A172 (cell line): ENCODE measurements at regions not wholly inside any gene's neighbourhood (a gene's known extent, or its start where the extent isn't known, plus 50 kb on each side); places are given as distances from the start of the nearest gene placed in this dataset.

Experiments
- DNase-seq: peaks from one replicate; pipeline ENCODE4 v3.0.0-alpha.2; 2015; ENCODE audit warnings: low spot score

DNA sequence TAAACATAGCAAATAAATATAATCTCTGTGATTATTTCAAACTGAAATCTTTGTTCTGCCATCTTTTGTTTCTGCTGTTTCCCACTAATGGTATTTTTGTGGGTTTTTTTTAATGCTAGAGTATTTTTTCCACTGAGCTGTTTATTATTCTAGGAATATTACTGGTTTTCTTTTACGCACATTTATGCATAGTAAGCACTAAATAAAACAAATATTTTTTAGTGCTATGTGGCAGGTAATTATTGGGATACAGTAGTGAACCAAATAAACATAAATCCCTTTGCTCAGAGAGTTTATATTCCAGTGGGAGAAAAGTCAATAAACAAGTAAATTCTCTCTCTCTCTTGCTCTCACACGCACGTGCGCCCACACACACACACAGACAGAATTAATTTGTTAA, 397.4 kb downstream of the PRDM5 start:
- DNase-seq = no peak

DNA sequence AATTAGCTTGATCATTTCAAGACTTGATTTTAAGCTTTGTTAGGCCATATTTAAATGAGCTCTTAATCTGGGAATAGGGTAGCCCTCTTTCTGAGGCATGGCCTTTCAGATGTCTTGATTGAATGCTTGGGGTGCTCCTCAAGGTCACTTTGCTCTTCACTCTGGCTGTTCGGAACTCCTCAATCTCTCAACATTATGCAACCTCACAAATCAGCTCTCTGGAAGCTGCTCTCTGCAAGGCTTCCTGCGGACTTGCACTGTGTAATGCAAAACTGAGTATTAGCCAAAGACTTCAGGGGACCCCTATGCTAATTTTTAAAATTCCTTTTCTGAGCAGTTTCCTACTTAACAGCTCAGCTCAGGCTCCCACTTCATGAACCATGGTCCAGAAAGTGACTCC, 398.3 kb downstream of the PRDM5 start:
- DNase-seq = no peak

DNA sequence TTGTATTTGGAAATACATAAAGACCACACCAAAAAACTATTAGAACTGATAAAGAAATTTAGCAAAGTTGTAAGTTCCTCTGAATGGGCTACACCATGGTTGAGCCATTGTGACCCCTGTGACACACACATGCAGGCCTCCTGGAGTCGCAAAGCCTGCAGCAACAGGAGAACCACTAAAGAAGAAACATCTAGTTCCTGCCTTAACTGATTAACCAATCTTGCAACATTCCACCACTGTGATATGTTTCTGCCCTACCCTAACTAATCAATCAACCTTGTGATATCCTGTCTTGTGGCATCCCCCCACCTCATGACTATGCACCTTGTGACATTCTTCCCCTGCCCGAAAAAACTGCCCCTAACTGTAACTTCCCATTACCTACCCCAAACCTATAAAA, 401.8 kb downstream of the PRDM5 start:
- no peak for DNase-seq

DNA sequence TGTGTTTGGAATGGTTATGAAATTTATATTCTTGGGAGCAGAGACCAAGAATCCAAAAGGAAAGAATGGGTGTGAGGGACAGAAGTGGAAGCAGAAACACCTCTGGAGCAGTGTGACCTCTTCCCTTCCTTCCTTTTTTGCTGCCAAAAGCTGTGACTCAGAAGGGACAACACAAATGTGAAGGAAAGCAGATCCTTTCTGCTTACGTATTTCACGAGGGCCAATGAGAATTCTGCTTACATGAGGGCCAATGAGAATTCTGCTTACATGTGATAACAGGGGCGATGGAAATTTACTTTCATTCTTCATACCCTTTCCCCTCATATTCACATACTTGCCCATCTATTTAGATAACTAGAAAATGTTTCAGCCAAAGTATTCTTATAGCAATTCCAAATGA, 404.6 kb downstream of the PRDM5 start:
- peak; percentile 90 for DNase-seq

DNA sequence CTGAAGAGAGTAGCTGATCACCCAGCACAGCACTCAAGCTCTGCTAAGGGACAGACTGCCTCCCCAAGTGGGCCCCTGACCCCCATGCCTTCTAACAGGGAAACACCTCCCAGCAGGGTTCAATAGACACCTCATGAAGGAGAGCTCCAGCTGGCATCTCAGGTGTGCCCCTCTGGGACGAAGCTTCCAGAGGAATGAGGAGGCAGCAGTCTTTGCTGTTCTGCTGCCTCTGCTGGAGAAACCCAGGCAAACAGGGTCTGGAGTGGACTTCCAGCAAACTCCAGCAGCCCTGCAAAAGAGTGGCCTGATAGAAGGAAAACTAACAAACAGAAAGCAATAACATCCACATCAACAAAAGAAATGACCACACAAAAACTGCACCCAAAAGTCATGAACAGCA, 412.8 kb downstream of the PRDM5 start:
- DNase-seq = no peak

DNA sequence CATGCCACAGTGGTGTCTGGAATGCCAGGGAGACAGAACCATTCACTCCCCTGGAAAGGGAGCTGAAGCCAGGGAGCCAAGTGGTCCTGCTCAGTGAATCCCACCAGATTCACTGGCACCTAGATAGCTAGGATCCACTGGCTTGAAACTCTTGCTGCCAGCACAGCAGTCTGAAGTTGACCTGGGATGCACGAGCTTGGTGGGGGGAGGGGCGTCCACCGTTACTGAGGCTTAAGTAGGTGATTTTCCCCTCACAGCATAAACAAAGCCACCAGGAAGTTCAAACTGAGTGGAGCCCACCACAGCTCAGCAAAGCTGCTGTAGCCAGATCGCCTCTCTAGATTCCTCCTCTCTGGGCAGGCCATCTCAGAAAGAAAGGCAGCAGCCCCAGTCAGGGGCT, 413.3 kb downstream of the PRDM5 start:
- DNase-seq = no peak

DNA sequence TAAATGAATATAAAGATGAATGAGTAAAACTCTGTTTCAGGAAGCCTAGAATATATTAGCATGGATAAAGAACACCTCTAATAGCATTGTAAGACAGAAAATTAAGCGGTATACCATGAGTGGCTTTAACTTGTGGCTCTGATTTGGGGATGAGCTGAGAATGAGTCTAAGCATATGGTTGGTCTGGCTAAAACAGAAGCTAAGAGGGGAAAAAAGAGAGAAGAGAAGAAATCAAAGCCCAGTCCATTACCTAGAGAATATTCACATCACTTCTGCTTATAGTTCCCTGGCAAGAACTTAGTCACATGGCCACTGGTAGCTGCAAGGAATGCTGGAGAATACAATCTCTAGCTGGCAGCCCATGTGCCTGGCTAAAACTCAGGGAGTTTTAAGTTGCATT, 414.5 kb downstream of the PRDM5 start:
- no peak for DNase-seq

DNA sequence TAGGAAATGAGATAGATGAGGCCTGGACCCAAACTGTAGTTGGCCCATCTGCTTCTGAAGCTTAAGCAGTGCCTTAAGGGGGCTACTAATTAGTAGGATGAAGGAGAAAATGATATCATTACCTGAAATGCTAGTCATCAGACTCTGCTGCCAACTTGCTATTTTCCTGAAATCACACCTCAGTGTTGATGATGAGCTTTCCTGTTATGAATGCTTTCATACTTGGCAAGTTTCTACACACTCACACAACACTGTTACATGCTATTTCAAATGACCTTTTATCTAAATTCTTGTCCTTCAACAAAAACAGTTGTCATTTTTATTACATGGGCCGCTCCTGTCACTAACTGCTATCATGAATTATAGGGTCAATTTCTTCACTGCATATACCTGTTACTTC, 416.0 kb downstream of the PRDM5 start:
- no peak for DNase-seq

DNA sequence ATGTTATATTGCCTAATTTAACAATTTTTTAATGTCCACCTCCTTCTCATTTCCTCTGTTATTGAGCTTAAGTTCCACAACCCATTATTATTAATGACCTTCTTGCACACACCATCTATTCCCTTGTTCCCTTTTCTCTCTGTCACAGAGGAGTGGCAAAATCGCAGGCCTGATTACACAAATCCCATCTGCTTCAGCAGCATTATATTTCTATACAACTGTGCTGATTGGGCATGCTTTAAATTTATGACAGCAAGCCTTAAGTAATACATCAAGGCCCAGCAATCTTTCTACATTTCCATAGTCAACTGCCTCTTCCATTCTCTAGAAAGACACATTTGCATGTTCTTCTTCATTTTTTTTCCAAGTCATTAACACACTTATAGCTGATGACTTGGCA, 423.8 kb downstream of the PRDM5 start:
- DNase-seq = no peak

DNA sequence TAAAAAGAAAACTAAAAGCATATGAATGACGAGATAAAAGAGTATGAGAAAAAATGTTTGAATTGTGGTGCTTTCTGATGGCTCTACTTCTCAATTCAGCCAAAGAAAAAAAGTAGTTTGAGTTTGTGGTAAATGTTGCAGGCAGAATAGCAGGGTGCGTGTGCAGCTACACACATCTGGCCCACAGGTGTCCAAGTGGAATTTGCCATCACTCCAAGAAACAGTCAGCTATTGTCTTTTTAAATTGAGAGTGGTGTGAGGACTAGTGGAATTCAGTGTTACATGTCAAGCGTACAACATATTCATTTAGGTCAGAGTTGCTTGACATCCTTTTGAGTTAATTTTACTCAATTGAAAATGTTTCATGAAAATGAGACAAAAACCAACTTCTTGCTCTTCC, 424.8 kb upstream of the MAD2L1 start:
- no peak for DNase-seq

DNA sequence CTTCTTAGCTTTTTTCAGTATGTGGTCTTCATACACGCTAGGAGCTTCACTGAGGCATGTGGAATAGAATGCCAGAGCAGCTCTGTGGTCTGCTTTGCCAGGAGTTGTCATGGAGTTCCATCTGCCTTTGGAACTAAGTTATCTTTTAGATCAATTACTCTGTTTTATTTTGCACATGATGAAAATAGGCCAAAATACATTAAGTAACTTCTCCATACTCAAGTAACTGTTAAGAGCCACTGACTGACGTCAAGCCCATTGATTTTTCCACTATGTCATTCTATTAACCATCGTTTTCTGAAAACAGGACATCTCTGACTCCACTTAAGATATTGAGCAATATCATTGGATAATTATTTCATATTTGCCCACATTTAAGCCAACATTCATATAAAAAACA, 415.1 kb upstream of the MAD2L1 start:
- DNase-seq = no peak

DNA sequence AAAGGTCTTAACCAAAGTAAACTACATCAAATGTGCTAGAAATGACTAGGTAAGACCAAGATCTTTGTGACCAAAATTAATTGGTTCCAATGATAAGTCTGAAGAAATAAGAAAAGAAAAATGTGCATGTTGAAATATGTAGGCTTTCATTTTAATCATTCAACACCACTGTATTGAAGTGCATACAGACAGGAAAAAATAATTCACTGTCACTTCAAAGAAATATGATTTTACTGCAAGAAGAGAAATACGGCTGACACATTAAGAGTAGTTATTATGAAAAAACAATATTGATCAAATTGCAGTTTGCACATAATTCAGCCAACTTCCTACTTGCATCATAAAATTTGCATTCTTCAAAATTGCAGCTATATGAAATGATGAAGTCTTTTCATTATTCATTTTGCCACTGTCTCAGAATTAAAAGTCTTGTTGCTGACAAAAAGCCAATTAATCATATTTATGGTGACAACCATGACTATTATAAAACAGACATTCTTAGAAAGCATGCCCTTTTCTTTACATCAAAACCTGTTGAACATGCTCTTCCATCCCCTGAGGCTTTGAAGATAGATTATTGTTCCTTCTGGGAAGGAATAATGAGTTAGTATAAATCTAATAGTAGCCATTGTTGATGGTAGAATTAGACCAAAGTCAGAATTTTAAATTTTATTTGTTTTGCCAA, 405.9 kb upstream of the MAD2L1 start:
- no peak for DNase-seq

DNA sequence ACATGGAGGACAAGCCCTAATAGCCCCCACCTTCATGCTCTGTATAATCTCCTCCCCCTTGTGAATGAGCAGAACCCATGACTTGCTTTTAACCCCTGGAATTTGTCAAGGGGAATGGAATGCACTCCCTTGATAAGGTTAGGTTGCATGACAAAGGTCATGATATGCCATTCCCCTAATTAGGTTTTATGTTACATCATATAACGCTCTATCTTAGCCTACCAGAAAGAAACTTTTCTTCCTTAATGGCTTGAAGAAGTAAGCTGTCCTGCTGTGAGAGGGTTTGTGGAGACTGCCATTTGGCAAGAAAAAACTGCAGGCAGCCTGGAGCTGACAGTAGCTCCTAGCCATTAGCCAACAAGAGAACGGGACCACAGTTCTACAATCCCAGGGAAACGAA, 399.8 kb upstream of the MAD2L1 start:
- DNase-seq = no peak

DNA sequence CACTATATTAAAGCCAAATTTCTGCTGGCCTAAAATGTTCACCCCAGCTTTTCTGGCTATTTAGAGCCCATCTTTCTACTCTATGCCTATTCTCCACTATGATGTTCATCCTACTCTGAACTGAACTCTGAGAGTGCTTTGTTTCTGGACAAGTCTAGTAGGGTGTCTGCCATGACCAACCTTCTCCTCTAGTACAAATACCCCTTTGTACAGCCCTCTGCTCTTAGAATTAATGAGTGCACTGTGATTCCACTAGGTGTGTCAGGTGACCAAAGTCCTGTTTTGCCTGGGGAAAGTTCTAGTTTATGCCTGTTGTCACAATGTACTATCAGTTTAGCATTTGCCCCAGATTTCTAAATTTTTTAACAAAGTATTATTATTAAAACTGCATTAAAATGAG, 388.1 kb upstream of the MAD2L1 start:
- no peak for DNase-seq

DNA sequence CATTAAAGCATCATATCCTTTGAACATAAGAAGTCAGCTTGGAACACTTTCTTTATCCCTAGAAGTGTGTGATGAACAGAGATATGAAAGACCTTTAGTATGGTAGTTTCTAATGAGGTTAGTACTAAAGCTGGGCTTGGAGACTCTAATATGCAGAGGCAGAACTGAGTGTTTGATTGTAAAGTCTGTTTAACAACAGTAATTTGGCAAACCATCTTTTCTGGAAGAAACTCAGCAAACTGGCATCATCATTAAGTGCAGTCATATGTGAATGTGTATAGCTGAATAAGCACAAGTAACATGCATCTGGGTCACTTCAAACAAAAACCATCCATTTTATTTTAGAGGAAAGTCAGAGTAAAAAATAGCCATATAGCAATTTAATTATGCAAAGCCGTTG, 385.9 kb upstream of the MAD2L1 start:
- DNase-seq = no peak

DNA sequence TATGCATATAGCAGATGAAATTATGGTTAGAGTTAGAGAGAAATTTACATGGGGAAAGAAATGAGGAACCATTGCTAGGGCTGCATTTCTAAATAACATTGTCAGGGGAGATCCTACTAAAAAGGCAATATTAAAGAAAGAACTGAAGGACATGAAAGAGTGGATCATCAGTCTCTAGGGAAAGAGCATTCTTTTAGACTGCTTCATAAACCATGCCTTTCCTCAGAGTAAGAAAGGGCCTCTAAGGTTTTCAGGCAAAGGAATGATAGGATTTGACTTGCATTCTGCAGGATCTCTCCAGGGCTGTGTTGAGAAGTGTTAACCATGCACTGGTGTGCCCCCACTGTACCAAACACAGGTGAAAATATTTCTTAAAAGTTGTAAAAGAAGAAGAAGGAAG, 385.4 kb upstream of the MAD2L1 start:
- DNase-seq = no peak

DNA sequence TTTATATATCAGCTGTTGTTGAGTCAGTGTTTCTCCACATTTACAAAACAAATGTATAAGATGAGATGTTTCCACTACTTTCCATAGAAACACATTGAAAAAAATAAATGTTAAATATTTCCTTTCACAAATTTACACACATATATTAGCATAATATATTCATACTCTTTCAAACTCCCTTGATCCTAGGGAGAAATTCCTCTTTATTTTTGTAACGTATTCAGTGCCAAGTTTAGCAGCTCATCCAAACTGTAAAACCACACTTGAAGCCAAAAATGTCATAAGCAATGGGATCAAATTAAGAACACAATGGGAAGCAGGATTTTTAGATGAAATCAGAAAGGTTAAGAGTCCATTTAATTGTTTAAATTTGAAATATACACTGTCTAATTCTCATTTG, 381.1 kb upstream of the MAD2L1 start:
- no peak for DNase-seq

DNA sequence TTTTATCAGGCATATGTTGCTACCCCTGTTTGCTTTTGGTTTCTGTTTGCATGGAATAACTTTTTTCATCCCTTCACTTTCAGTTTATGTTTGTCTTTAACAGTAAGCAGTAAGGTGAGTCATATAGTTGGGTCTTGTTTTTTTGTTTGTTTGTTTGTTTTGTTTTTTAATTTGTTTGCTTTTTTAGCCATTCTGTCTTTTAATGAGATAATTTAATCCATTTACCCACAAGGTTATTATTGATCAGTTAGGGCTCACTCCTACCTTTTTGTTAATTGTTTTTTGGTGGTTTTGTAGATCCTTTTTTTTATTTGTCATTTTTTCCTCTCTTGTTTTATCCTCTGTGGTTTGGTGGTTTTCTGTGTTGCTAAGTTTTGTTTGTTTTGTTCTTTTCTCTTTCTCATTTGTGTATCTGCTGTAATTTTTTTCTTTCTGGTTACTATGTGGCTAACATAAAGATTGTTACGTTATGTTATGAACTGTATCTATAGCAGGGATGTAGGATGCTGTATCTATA, 379.5 kb upstream of the MAD2L1 start:
- DNase-seq = no peak

DNA sequence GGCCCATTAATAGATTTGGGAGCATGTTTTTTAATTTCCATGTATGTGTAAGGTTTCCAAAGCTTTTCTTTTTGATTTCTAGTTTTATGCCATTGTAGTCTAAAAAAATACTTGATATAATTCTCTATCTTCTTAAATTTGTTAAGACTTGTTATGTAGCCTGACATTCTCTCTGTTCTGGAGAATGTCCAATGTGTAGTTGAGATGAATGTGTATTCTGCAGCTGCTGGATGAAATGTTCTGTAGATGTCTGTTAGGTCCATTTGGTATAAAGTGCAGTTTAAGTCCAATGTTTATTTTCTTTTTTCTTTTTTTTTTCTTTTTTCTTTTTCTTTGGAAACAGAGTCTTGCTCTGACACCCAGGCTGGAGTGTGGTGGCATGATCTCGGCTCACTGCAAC, 378.5 kb upstream of the MAD2L1 start:
- no peak for DNase-seq

DNA sequence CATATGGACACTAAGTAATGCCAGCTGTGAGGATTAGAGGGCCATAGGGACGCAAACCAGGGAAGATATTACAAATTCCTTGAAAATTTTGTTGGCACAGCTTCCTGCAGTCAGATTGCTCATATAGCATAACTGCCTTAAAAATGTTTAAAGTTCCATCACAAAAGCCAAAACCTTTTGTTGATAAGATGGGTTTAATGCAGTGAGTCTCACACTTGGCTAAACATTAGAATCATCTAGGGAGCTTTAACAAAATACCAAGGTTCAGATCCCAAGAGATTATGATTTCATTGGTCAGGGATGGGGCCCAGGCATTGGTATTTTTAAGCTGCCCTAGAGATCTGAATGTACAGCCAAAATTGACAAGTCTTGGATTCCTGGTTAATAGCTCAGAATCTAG, 376.5 kb upstream of the MAD2L1 start:
- DNase-seq = no peak

DNA sequence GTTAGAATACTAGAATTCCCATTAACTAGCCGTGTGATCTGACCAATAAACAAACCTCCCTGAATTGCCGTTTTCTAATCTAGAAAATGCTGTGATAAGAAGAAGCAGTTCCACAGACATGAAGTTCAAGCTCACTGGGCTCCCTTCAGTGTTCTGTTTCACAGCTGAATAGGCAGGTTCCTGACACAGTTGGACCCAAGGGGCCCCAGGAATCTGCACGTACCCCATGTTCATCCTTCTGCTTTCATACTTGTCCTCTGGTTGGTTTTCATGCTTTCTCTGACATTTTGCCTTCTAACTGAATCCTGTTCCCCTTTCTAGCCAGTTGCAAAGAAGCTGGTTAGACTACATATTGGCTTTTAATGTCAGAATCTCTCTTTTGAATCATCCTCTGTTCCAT, 374.1 kb upstream of the MAD2L1 start:
- no peak for DNase-seq

DNA sequence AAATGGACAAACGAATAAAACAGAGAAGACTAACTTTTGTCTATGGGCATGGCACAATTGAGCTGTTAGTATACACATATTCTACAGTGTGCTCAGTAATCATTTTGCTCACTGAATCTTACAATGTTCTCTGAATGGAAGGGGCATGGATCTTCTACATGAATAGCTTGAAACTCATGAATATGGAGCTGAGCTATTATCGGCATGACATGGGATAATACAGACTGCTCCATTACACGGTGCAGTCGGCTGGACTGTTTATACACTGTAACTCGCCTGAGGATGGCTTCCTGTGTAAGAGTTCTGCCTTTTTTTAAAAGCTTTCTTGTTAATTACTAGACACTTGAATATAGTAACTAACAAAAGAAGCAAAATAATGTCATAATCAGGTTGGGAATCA, 368.5 kb upstream of the MAD2L1 start:
- DNase-seq = no peak

DNA sequence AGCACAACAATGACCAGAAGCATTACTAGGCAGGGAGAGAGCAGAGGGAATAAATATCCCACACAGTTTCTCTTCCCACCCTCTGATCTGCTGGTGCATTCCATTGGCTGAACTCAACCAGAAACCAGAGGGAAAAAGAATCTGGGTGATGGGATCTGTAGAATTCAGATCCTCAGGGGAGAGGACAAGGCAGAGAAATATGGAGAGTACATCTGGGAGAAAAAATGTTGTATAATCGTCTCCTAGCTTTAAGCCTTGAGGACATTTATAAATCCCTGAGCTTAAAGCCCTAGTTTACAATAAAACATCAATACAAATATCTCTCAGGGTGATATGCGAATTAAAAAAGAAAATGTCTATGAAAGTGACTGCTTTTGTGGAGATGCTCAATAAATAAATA, 368.1 kb upstream of the MAD2L1 start:
- DNase-seq = no peak

DNA sequence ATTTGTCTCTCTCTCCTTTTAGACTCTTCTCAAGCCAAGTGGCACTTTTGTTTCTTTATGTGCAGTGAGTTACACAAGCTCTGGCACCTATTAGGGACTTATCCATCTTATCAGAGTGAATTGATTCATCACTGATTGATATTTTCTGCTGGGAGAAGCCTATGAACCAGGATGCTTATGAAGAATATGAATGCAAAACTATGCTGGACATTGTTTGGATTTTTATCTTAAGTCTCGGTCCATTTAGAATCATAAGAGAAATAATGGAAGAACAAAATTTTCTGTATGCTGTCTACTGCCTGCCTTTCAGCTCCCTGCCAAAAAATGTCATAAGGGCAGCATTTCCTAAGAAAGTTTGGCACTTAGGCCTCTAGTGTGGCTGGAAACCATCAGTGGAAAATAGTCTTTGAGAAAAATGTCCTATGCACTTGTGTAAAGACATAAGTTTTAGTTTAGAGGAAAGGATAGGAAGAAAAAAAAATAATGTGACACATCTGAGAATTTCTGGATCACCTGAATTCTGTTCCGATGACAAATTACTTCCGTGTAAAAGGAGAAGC, 365.7 kb upstream of the MAD2L1 start:
- DNase-seq = no peak
